GM19397 (cell line): ENCODE measurements at regions not wholly inside any gene's neighbourhood (a gene's known extent, or its start where the extent isn't known, plus 50 kb on each side); places are given as distances from the start of the nearest gene placed in this dataset.

Experiments
- ATAC-seq: cut with Tn5 transposase; IDR thresholded peaks from one replicate; pipeline ENCODE4 v1.9.1; 2021; ENCODE audit warnings: mild to moderate bottlenecking, moderate library complexity; ENCODE audit not compliant: unreplicated experiment

- ATAC-seq = no peak
Measured at GRCh38 chr14:98366429-98366828, 905.6 kb downstream of the BCL11B start.

- ATAC-seq = no peak
Measured at GRCh38 chr14:98368221-98368620, 903.8 kb downstream of the BCL11B start.

GRCh38 chr14:98368916-98369315 is 903.1 kb downstream of the BCL11B start:
- ATAC-seq = no peak

GRCh38 chr14:98369344-98369743 is 902.7 kb downstream of the BCL11B start:
- ATAC-seq = no peak

GRCh38 chr14:98370352-98370751 is 901.6 kb downstream of the BCL11B start:
- no peak for ATAC-seq

- ATAC-seq = no peak
Measured at GRCh38 chr14:98371141-98371540, 900.9 kb downstream of the BCL11B start.

- ATAC-seq = no peak
Measured at GRCh38 chr14:98374136-98374535, 897.9 kb downstream of the BCL11B start.

GRCh38 chr14:98375566-98375965 is 896.4 kb downstream of the BCL11B start:
- ATAC-seq = no peak

- ATAC-seq = no peak
Measured at GRCh38 chr14:98379830-98380229, 892.2 kb downstream of the BCL11B start.

GRCh38 chr14:98382662-98383061 is 889.3 kb downstream of the BCL11B start:
- ATAC-seq = no peak

- no peak for ATAC-seq
Measured at GRCh38 chr14:98385851-98386250, 886.1 kb downstream of the BCL11B start.

GRCh38 chr14:98391061-98391460 is 880.9 kb downstream of the BCL11B start:
- ATAC-seq = no peak

GRCh38 chr14:98393527-98393926 is 878.5 kb downstream of the BCL11B start:
- no peak for ATAC-seq

- ATAC-seq = no peak
Measured at GRCh38 chr14:98404811-98405210, 867.2 kb downstream of the BCL11B start.

- ATAC-seq = no peak
Measured at GRCh38 chr14:98408024-98408555, 863.9 kb downstream of the BCL11B start.

- ATAC-seq = no peak
Measured at GRCh38 chr14:98408713-98409112, 863.3 kb downstream of the BCL11B start.

- no peak for ATAC-seq
Measured at GRCh38 chr14:98411154-98411553, 860.8 kb downstream of the BCL11B start.

GRCh38 chr14:98412431-98412830 is 859.6 kb downstream of the BCL11B start:
- ATAC-seq = no peak

GRCh38 chr14:98415766-98416165 is 856.2 kb downstream of the BCL11B start:
- ATAC-seq = no peak

- no peak for ATAC-seq
Measured at GRCh38 chr14:98417001-98417400, 855.0 kb downstream of the BCL11B start.

GRCh38 chr14:98428483-98428994 is 843.5 kb downstream of the BCL11B start:
- ATAC-seq = no peak

- ATAC-seq = no peak
Measured at GRCh38 chr14:98433436-98433835, 838.6 kb downstream of the BCL11B start.

- ATAC-seq = no peak
Measured at GRCh38 chr14:98437113-98437512, 834.9 kb downstream of the BCL11B start.
